Heart left ventricle (tissue), 16 donors: ENCODE measurements at regions not wholly inside any gene's neighbourhood (a gene's known extent, or its start where the extent isn't known, plus 50 kb on each side); places are given as distances from the start of the nearest gene placed in this dataset.

Experiments used
- ATAC-seq, 4 donors: fragments of 200-7000 bp; cut with Tn5 transposase; one replicate each; pipeline ENCODE4 v1.9.1; 2020 to 2022; ENCODE audit warnings: moderate library complexity in 4 of 4, mild to moderate bottlenecking in 3 of 4, moderate number of reproducible peaks in 1 of 4
- DNase-seq, 5 donors: peaks; one replicate each; pipeline ENCODE4 v3.0.0-alpha.2; 2020
- H3K27ac ChIP-seq, 12 donors: fragments of 200-600 bp; sonication (generic) in 4 of 12; one replicate each; pipeline versions ENCODE4 v1.5.0 to v1.8.0; 2016 to 2022; ENCODE audit warnings: mild to moderate bottlenecking in 2 of 12
- H3K27me3 ChIP-seq, 9 donors: fragments of 200-600 bp; sonication (generic) in 2 of 9; one replicate each; pipeline versions ENCODE4 v1.5.1 to v1.8.0; 2016 to 2022; ENCODE audit warnings: mild to moderate bottlenecking in 3 of 9
- H3K36me3 ChIP-seq, 9 donors: fragments of 200-600 bp; sonication (generic) in 2 of 9; one replicate each; pipeline versions ENCODE4 v1.5.0 to v1.8.0; 2018 to 2022; ENCODE audit warnings: mild to moderate bottlenecking in 2 of 9
- H3K4me1 ChIP-seq, 12 donors: fragments of 200-600 bp; sonication (generic) in 4 of 12; one replicate each; pipeline versions ENCODE4 v1.5.0 to v1.8.0; 2016 to 2022; ENCODE audit warnings: mild to moderate bottlenecking in 3 of 12
- H3K4me3 ChIP-seq, 12 donors: fragments of 200-600 bp; sonication (generic) in 4 of 12; one replicate each; pipeline versions ENCODE4 v1.5.0 to v1.8.0; 2017 to 2022; ENCODE audit warnings: mild to moderate bottlenecking in 9 of 12, moderate library complexity in 4 of 12
- H3K9me3 ChIP-seq, 12 donors: fragments of 200-600 bp; sonication (generic) in 4 of 12; one replicate each; pipeline versions ENCODE4 v1.5.0 to v1.8.0; 2016 to 2022; ENCODE audit warnings: mild to moderate bottlenecking in 1 of 12
- POLR2A ChIP-seq, 2 donors: fragments of 450-650 bp; IDR thresholded peaks; one replicate each; pipeline ENCODE4 v1.6.1; 2017; ENCODE audit warnings: antibody characterized with exemption in 2 of 2, mild to moderate bottlenecking in 2 of 2, moderate library complexity in 2 of 2
- WGBS, 4 donors: extraction: QIAGEN DNeasy Blood & Tissue Kit in 2 of 4; methylation state at CpG; one replicate each; pipeline versions ENCODE4 v1.1.5 to v1.1.7; 2013 to 2018; 5-methylcytosine and 5-hydroxymethylcytosine counted together
- intact Hi-C, 10 donors: fragments of 100-400 bp; cut with DNase I; formaldehyde crosslinking; loops; one replicate each; pipeline versions ENCODE4 v1.11.1 to v1.14.2; 2022
- TF ChIP-seq, protein P1 (sequence below), 12 donors: fragments of 200-600 bp; sonication (generic) in 4 of 12; IDR thresholded peaks; one replicate each; pipeline versions ENCODE4 v1.5.0 to v1.8.0; 2018 to 2022; ENCODE audit warnings: antibody characterized with exemption in 12 of 12, mild to moderate bottlenecking in 5 of 12
- donor health status: ischemic (EF 13 %, LVEDD 7.1; RV severe dilation, severe dysfunction).
- donor health status: healthy with polysubstance abuse.
- donor health status: DM: no; HTN: yes; CAD: no.
- donor health status: DM: no; HTN: no; CAD: no.
- donor health status: ischemic (EF 25% LVEDD 6.9; RV normal size, moderate dysfunction).
- donor health status: ischemic (EF 25% LVEDD 5.7; RV mildly dilated, moderate dysfunction).
- donor health status: healthy.
- donor health status: DM: yes; HTN: yes; CAD: no.
- donor health status: ischemic (EF 35%, LVEDD 5.7; RV mildly dilated, moderate dysfunction).
- donor health status: nonischemic (EF 11% LVEDD 7.7; RV severe dilation, severe dysfunction).
- donor health status: DM: yes; HTN: yes; CAD: no.
- donor health status: PGD.
- donor health status: ischemic (EF 29% LVEDD 5.4; RV normal size, mild dysfunction).
- donor health status: nonischemic (EF 23%, LVEDD 6.1; RV moderate dilation, normal function).

DNA sequence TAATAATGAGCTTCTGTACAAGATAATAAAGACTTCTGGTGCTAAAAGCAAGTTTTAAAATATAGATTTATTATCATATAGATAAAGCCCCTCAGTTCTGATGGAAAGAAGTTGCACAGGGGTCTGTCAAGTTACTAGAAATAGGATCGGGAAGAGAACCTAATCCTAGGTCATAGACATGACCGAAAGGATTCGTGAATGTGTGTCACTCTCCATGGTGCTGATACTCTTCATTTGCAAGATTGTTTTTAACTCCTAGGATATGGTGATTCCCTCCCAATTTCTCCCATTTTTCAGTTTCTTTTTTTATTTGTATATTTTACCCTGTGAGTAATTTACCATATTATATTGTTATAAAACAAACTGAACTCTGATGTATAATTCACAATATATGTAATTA lies 58.9 kb upstream of the CTNNA2 start:
- ATAC-seq, result no peak
- Histone ChIP-seq H3K4me1 (no peaks in the 10 kb centered on the region), H3K36me3 (no peaks in the 10 kb centered on the region), H3K27me3 (no peaks in the 10 kb centered on the region), H3K4me3 (no peak overlapping the region), H3K9me3 (no peaks in the 10 kb centered on the region), H3K27ac (no peak overlapping the region)
- 4 to 15% (median 12%) methylated on average over 3 of the region's 3 CpGs for WGBS, 4 donors
- intact Hi-C loops, result no loop called here
- TF ChIP-seq, protein P1, sequence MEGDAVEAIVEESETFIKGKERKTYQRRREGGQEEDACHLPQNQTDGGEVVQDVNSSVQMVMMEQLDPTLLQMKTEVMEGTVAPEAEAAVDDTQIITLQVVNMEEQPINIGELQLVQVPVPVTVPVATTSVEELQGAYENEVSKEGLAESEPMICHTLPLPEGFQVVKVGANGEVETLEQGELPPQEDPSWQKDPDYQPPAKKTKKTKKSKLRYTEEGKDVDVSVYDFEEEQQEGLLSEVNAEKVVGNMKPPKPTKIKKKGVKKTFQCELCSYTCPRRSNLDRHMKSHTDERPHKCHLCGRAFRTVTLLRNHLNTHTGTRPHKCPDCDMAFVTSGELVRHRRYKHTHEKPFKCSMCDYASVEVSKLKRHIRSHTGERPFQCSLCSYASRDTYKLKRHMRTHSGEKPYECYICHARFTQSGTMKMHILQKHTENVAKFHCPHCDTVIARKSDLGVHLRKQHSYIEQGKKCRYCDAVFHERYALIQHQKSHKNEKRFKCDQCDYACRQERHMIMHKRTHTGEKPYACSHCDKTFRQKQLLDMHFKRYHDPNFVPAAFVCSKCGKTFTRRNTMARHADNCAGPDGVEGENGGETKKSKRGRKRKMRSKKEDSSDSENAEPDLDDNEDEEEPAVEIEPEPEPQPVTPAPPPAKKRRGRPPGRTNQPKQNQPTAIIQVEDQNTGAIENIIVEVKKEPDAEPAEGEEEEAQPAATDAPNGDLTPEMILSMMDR (IDR thresholded peaks at IDR 0.05), result no peak
- no peak for TF ChIP-seq POLR2A (IDR thresholded peaks at IDR 0.05)
- DNase-seq, result no peak

DNA sequence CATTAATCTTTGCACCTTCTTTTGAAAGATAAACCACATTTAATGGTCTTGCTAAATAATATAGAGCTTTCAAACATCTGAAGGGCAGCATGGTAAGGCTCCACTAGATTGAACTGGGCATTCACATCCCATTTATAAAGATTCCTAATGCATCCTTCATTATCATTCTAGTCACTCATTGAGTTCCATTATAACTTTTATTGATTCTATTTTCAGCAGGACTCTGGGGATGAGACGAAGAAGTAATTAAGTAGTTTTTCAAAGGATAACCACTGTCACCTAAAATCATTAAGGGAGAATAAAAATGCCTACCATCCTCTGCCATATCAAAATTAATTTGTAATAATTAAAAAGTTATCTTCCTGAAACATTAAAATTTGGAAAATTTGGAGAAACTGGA lies 60.2 kb upstream of the CTNNA2 start:
- no peaks in the 10 kb centered on the region for H3K27me3 ChIP-seq
- H3K4me1 ChIP-seq, result no peaks in the 10 kb centered on the region
- 74 to 86% (median 74%) methylated on average over 1 of the region's 1 CpG for WGBS, 4 donors
- no peaks in the 10 kb centered on the region for H3K9me3 ChIP-seq
- no peak for TF ChIP-seq POLR2A (IDR thresholded peaks at IDR 0.05)
- TF ChIP-seq, protein P1 (IDR thresholded peaks at IDR 0.05), result no peak
- H3K27ac ChIP-seq, result no peak overlapping the region
- DNase-seq (no peak), ATAC-seq (no peak)
- no peaks in the 10 kb centered on the region for H3K36me3 ChIP-seq
- H3K4me3 ChIP-seq, result no peak overlapping the region
- intact Hi-C loops, result no loop called here

DNA sequence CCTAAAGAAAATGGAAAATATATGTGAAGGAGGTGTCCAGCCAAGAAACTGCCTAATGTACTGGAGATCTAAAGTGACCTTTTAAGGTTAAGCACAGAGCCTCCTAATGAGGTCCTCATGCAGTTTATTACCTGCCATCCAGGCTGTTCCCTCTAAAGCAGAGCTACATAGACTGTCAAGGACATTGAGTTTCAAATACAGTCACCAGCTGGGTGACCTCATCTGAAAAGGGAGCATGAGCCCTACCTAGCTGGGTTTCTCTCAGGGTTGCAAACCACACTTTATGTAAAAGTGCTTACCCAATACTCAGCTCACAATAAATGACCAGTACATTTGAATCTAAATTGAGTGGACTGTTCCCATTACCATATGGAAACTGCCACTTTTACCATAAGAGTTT lies 65.4 kb upstream of the CTNNA2 start:
- no peaks in the 10 kb centered on the region for H3K4me1 ChIP-seq
- ATAC-seq (no peak), DNase-seq (no peak)
- intact Hi-C loops, result no loop called here
- H3K4me3 ChIP-seq, result no peak overlapping the region
- TF ChIP-seq POLR2A (IDR thresholded peaks at IDR 0.05), result no peak
- TF ChIP-seq, protein P1 (IDR thresholded peaks at IDR 0.05), result no peak
- peaks cover 0 to 5% (median 0%) of the 10 kb centered on the region in 12 donors for H3K9me3 ChIP-seq
- H3K27ac ChIP-seq, result no peak overlapping the region
- H3K27me3 ChIP-seq, result no peaks in the 10 kb centered on the region
- H3K36me3 ChIP-seq, result no peaks in the 10 kb centered on the region

DNA sequence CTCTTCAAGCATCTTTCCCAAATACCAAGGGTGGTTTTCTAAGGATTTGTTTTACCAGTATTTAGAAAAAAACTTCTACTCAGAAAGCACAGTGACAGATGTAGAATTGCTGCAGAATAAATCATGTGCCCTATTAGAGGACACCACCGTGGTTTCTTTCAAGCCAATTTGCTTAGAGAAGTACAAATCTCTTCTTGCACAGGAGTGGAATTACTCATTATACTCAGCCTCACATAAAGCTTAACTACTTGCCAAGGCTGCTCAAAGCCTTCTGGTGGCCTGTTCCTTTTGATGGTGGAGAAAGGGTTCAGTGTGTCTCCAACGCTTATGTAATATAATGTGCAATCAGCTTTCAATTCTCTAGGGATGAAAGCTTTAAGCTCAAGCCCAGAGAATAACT lies 66.5 kb upstream of the CTNNA2 start:
- no peaks in the 10 kb centered on the region for H3K36me3 ChIP-seq
- peaks cover 0 to 5% (median 0%) of the 10 kb centered on the region in 12 donors for H3K9me3 ChIP-seq
- H3K27ac ChIP-seq, result no peak overlapping the region
- DNase-seq (no peak), ATAC-seq (no peak)
- 70 to 79% (median 75%) methylated on average over 2 of the region's 2 CpGs for WGBS, 4 donors
- intact Hi-C loops, result no loop called here
- no peaks in the 10 kb centered on the region for H3K4me1 ChIP-seq
- H3K27me3 ChIP-seq, result no peaks in the 10 kb centered on the region
- H3K4me3 ChIP-seq, result no peak overlapping the region
- no peak for TF ChIP-seq POLR2A (IDR thresholded peaks at IDR 0.05)
- TF ChIP-seq, protein P1 (IDR thresholded peaks at IDR 0.05), result no peak
